Right lobe of liver (tissue), 4 donors: ENCODE measurements at regions not wholly inside any gene's neighbourhood (a gene's known extent, or its start where the extent isn't known, plus 50 kb on each side); places are given as distances from the start of the nearest gene placed in this dataset.

Experiments used
- POLR2A ChIP-seq: fragments of 450-650 bp; IDR thresholded peaks from one replicate; pipeline ENCODE4 v1.6.1; 2017; ENCODE audit warnings: antibody characterized with exemption, mild to moderate bottlenecking
- TF ChIP-seq, protein P1 (sequence below), 4 donors: fragments of 200-600 bp in 3 of 4; fragments of 450-650 bp in 1 of 4; IDR thresholded peaks; one replicate each; pipeline versions ENCODE4 v1.5.1 to v1.8.0; 2016 to 2022; ENCODE audit warnings: antibody characterized with exemption in 4 of 4, mild to moderate bottlenecking in 2 of 4
- donor health status: DM: no; HTN: no; CAD: no.
- donor health status: DM: no; HTN: no; CAD: no.
- donor health status: DM: no; HTN: yes; CAD: no.

DNA sequence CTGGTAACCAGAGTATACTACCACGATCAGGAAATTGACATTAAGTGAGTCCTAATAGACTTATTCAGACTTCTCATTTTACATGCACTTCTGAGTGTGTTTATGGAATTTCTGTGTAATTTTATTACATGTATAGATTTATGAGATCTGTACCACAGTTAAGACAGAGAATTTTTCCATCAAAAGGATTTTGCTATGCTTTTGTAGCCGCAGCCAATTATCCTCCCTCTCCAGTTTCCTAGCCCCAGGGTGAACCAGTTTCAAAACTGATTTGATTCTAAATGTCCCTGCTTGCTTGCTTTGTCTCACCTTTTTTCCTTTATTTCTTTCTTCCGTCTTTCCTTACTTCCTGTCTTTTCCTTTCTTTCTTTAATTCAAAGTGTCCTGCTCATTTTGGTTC is 661.2 kb upstream of the BCHE start:
- TF ChIP-seq, protein P1, sequence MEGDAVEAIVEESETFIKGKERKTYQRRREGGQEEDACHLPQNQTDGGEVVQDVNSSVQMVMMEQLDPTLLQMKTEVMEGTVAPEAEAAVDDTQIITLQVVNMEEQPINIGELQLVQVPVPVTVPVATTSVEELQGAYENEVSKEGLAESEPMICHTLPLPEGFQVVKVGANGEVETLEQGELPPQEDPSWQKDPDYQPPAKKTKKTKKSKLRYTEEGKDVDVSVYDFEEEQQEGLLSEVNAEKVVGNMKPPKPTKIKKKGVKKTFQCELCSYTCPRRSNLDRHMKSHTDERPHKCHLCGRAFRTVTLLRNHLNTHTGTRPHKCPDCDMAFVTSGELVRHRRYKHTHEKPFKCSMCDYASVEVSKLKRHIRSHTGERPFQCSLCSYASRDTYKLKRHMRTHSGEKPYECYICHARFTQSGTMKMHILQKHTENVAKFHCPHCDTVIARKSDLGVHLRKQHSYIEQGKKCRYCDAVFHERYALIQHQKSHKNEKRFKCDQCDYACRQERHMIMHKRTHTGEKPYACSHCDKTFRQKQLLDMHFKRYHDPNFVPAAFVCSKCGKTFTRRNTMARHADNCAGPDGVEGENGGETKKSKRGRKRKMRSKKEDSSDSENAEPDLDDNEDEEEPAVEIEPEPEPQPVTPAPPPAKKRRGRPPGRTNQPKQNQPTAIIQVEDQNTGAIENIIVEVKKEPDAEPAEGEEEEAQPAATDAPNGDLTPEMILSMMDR (IDR thresholded peaks at IDR 0.05): no peak
- no peak for TF ChIP-seq POLR2A
